ENCODE measurements at regions not wholly inside any gene's neighbourhood (a gene's known extent, or its start where the extent isn't known, plus 50 kb on each side); places are given as distances from the start of the nearest gene placed in this dataset.

DNA sequence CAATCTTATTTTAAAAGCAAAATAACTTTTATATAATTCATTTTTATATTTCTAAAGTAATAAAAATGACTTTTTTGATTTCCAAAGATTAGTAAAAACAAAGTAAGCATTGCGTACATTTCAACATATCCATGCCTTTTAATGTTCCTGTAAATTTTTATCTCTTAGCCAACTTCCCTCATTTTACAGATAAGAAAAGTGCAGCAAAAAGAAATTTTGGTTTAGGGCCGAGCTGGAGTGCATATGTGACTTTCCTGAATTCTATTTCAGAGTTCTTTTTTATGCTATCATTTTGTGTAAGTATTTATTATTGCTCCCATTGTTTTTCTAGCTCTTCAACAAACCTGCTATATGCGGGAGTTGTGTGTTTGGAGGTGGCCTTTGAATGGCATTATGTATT is 195.3 kb downstream of the NHLRC3 start:
- DNase-seq (ENCODE audit: extremely low read depth, low read depth), result no peak
- TF ChIP-seq, protein P1, sequence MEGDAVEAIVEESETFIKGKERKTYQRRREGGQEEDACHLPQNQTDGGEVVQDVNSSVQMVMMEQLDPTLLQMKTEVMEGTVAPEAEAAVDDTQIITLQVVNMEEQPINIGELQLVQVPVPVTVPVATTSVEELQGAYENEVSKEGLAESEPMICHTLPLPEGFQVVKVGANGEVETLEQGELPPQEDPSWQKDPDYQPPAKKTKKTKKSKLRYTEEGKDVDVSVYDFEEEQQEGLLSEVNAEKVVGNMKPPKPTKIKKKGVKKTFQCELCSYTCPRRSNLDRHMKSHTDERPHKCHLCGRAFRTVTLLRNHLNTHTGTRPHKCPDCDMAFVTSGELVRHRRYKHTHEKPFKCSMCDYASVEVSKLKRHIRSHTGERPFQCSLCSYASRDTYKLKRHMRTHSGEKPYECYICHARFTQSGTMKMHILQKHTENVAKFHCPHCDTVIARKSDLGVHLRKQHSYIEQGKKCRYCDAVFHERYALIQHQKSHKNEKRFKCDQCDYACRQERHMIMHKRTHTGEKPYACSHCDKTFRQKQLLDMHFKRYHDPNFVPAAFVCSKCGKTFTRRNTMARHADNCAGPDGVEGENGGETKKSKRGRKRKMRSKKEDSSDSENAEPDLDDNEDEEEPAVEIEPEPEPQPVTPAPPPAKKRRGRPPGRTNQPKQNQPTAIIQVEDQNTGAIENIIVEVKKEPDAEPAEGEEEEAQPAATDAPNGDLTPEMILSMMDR (IDR thresholded peaks at IDR 0.05; ENCODE audit: low read depth, low read length), result no peak

DNA sequence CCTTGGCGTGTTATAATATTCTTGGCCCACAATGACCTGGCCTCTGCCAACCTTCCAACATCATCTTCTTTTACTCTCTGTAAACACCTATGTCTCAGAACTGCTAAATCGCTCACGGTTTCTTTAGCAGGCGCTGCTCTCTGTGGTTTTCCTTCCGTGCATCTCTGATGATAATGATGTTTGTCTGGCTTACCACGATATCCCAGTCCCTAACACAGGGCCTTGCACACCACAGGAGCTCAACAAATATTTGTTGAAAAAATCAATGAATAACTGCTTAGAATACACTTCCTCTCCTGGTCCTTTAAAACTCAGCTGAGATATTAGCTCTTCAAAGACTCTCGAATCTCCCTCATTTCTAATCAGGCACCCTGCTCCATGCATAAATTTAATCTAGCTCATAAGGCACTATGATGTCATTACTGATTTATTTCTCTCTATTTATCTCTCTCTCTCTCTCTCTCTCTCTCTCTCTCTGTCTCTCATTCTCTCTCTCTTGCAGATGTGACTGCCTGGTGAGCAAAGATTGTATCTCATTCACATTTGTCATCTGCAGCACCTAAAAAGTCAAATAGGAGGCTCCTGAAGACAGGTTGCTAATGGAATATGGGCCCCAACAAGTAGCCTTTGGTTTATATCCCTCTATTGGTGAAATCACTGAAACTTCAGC is 206.4 kb downstream of the NHLRC3 start:
- DNase-seq (ENCODE audit: extremely low read depth, low read depth), result no peak
- TF ChIP-seq, protein P1 (IDR thresholded peaks at IDR 0.05; ENCODE audit: low read depth, low read length), result no peak

- no peak for DNase-seq (ENCODE audit: extremely low read depth, low read depth)
- TF ChIP-seq, protein P1 (IDR thresholded peaks at IDR 0.05; ENCODE audit: low read depth, low read length), result no peak
These were observed 207.4 kb downstream of the NHLRC3 start for GRCh38 chr13:39245688-39246087.

- TF ChIP-seq, protein P1 (IDR thresholded peaks at IDR 0.05; ENCODE audit: low read depth, low read length), result no peak
These were observed 211.7 kb downstream of the NHLRC3 start for GRCh38 chr13:39249982-39250381.

GRCh38 chr13:39250440-39250839 is 212.2 kb downstream of the NHLRC3 start:
- no peak for DNase-seq (ENCODE audit: extremely low read depth, low read depth)
- TF ChIP-seq, protein P1 (IDR thresholded peaks at IDR 0.05; ENCODE audit: low read depth, low read length), result no peak

More at GRCh38 chr13:39249982-39250381, 211.7 kb downstream of the NHLRC3 start:
- DNase-seq (ENCODE audit: extremely low read depth, low read depth), result no peak

- TF ChIP-seq, protein P1 (IDR thresholded peaks at IDR 0.05; ENCODE audit: low read depth, low read length), result no peak
- DNase-seq (ENCODE audit: extremely low read depth, low read depth), result no peak
These were observed 213.1 kb downstream of the NHLRC3 start for GRCh38 chr13:39251340-39251739.

DNA sequence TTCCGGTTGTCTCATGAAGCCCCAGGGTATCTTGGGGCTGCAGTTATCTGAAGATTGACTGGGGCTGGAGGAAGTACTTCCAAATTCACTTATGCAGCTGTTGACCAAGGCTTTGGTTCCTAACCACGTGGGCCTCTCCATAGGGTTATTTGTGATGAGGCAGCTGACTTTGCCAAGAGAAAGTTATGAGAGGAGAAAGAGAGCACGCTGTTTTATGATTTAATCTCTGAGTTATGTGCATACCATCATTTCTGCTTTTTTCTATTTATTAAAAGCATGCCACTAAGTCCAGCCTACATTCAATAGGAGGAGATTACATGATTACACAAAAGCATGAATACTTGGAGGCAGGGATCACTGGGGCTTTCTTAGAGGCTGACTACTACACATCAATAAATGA is 215.5 kb downstream of the NHLRC3 start:
- TF ChIP-seq, protein P1 (IDR thresholded peaks at IDR 0.05; ENCODE audit: low read depth, low read length), result no peak
- DNase-seq (ENCODE audit: extremely low read depth, low read depth), result no peak
